GM23338 (cell line): ENCODE measurements at regions not wholly inside any gene's neighbourhood (a gene's known extent, or its start where the extent isn't known, plus 50 kb on each side); places are given as distances from the start of the nearest gene placed in this dataset.

ENCODE experiments used
- ATAC-seq: fragments of 200-7000 bp; cut with Tn5 transposase; 3 replicates; pipeline ENCODE4 v1.9.1; 2020
- DNase-seq: peaks from one replicate; pipeline ENCODE4 v3.0.0-alpha.2; 2015; ENCODE audit warnings: low spot score
- H2AFZ ChIP-seq: fragments of 200-600 bp; sonication (generic); 2 replicates; pipeline ENCODE4 v1.8.0; 2016; ENCODE audit warnings: antibody characterized with exemption, mild to moderate bottlenecking, moderate library complexity
- H3F3A ChIP-seq: fragments of 200-600 bp; sonication (generic); replicated peaks from 2 replicates; pipeline ENCODE4 v1.8.0; 2017; ENCODE audit warnings: antibody characterized with exemption, mixed run types, low read depth
- H3K27ac ChIP-seq: fragments of 200-600 bp; sonication (generic); 2 replicates; pipeline ENCODE4 v1.6.1; 2016; ENCODE audit warnings: low read depth
- H3K27me3 ChIP-seq: fragments of 200-600 bp; sonication (generic); 2 replicates; pipeline ENCODE4 v1.8.0; 2016; ENCODE audit warnings: mild to moderate bottlenecking, mixed run types, moderate library complexity; ENCODE audit not compliant: insufficient read depth
- H3K36me3 ChIP-seq: fragments of 200-600 bp; sonication (generic); 2 replicates; pipeline ENCODE4 v1.8.0; 2016; ENCODE audit warnings: mild to moderate bottlenecking; ENCODE audit not compliant: insufficient read depth
- H3K4me1 ChIP-seq: fragments of 200-600 bp; sonication (generic); 2 replicates; pipeline ENCODE4 v1.8.0; 2016; ENCODE audit warnings: mild to moderate bottlenecking, moderate library complexity; ENCODE audit not compliant: insufficient read depth
- H3K4me2 ChIP-seq: fragments of 200-600 bp; sonication (generic); 2 replicates; pipeline ENCODE4 v1.7.1; 2017; ENCODE audit warnings: mixed run types
- H3K4me3 ChIP-seq: fragments of 200-600 bp; sonication (generic); 2 replicates; pipeline ENCODE4 v1.6.1; 2016; ENCODE audit warnings: mixed run types
- H3K79me2 ChIP-seq: fragments of 200-600 bp; sonication (generic); replicated peaks from 2 replicates; pipeline ENCODE4 v1.8.0; 2017; ENCODE audit warnings: mild to moderate bottlenecking; ENCODE audit not compliant: insufficient read depth
- H3K9me2 ChIP-seq: fragments of 200-600 bp; sonication (generic); 2 replicates; pipeline ENCODE4 v1.8.0; 2017; ENCODE audit not compliant: insufficient read depth
- H4K20me1 ChIP-seq: fragments of 200-600 bp; sonication (generic); replicated peaks from 2 replicates; pipeline ENCODE4 v1.8.0; 2017; ENCODE audit warnings: mild to moderate bottlenecking; ENCODE audit not compliant: insufficient read depth
- H3K27ac Mint-ChIP-seq: 2 replicates; pipeline ENCODE4 v1.8.0; 2020; ENCODE audit warnings: inconsistent platforms, mild to moderate bottlenecking, moderate library complexity, mixed read lengths
- H3K27me3 Mint-ChIP-seq: 3 replicates; pipeline ENCODE4 v1.8.0; 2022; ENCODE audit warnings: low read depth, mild to moderate bottlenecking, moderate library complexity, mixed read lengths, inconsistent platforms; ENCODE audit not compliant: insufficient read depth, poor library complexity
- H3K36me3 Mint-ChIP-seq: 3 replicates; pipeline ENCODE4 v1.8.0; 2021; ENCODE audit warnings: low read depth, mild to moderate bottlenecking, inconsistent platforms, moderate library complexity, mixed read lengths
- H3K4me1 Mint-ChIP-seq: 3 replicates; pipeline ENCODE4 v1.8.0; 2020; ENCODE audit warnings: mild to moderate bottlenecking, inconsistent platforms, mixed read lengths
- H3K4me3 Mint-ChIP-seq: 3 replicates; pipeline ENCODE4 v1.8.0; 2021; ENCODE audit warnings: moderate library complexity, mild to moderate bottlenecking, inconsistent platforms, mixed read lengths
- H3K9me3 Mint-ChIP-seq: 3 replicates; pipeline ENCODE4 v1.8.0; 2020; ENCODE audit warnings: moderate library complexity, mild to moderate bottlenecking, inconsistent platforms, mixed read lengths
- CREB1 ChIP-seq: fragments of 250-450 bp; sonication (Bioruptor Pico); IDR thresholded peaks from 2 replicates; pipeline ENCODE4 v1.5.0; 2020; ENCODE audit warnings: low read depth, mild to moderate bottlenecking, moderate library complexity
- CTCF ChIP-seq, 2 experiments: fragments of 200-600 bp in 1 of 2; sonication (generic) in 1 of 2; conservative IDR thresholded peaks; 2 replicates each; pipeline versions ENCODE4 v1.5.1 to v1.6.1; 2016 to 2017; ENCODE audit warnings: antibody characterized with exemption in 2 of 2, low read depth in 2 of 2, mild to moderate bottlenecking in 2 of 2, moderate library complexity in 1 of 2
- ETS1 ChIP-seq: IDR thresholded peaks from 2 replicates; pipeline ENCODE4 v1.6.1; 2016; ENCODE audit warnings: antibody characterized with exemption
- EZH2 ChIP-seq: fragments of 200-600 bp; sonication (generic); IDR thresholded peaks from one replicate; pipeline ENCODE4 v1.8.0; 2017; ENCODE audit warnings: antibody characterized with exemption, mild to moderate bottlenecking, low read depth; ENCODE audit not compliant: unreplicated experiment
- EZH2phosphoT487 ChIP-seq: fragments of 200-600 bp; sonication (generic); IDR thresholded peaks from one replicate; pipeline ENCODE4 v1.8.1; 2018; ENCODE audit warnings: antibody characterized with exemption; ENCODE audit not compliant: unreplicated experiment
- JUNB ChIP-seq: IDR thresholded peaks from one replicate; pipeline ENCODE4 v1.6.1; 2016; ENCODE audit warnings: antibody characterized with exemption; ENCODE audit not compliant: unreplicated experiment
- NANOG ChIP-seq: IDR thresholded peaks from 2 replicates; pipeline ENCODE4 v1.6.1; 2016; ENCODE audit warnings: antibody characterized with exemption, borderline replicate concordance
- POLR2AphosphoS5 ChIP-seq: IDR thresholded peaks from 2 replicates; pipeline ENCODE4 v1.6.1; 2016; ENCODE audit warnings: antibody characterized with exemption, low read depth
- REST ChIP-seq: IDR thresholded peaks from one replicate; pipeline ENCODE4 v1.6.1; 2018; ENCODE audit warnings: antibody characterized with exemption; ENCODE audit not compliant: unreplicated experiment
- STAT1 ChIP-seq: IDR thresholded peaks from one replicate; pipeline ENCODE4 v1.6.1; 2016; ENCODE audit warnings: antibody characterized with exemption; ENCODE audit not compliant: unreplicated experiment
- ZNF114 ChIP-seq: fragments of 250-450 bp; sonication (Bioruptor Pico); IDR thresholded peaks from 2 replicates; pipeline ENCODE4 v1.5.0; 2020; ENCODE audit warnings: mild to moderate bottlenecking, moderate library complexity
- ZNF331 ChIP-seq: fragments of 250-450 bp; sonication (Bioruptor Pico); IDR thresholded peaks from 2 replicates; pipeline ENCODE4 v1.5.0; 2020; ENCODE audit warnings: low read depth, mild to moderate bottlenecking, moderate library complexity
- ZNF462 ChIP-seq: fragments of 250-450 bp; sonication (Bioruptor Pico); IDR thresholded peaks from 2 replicates; pipeline ENCODE4 v1.5.0; 2020; ENCODE audit warnings: mild to moderate bottlenecking, moderate library complexity

GRCh38 chr15:47337106-47337505 is 380.2 kb upstream of the SEMA6D start:
- 0 out of 2 replicates have a peak, but pooled peaks cover 7% of the 10 kb centered on the region for H3K9me2 ChIP-seq
- ATAC-seq (no peak), DNase-seq (no peak)
- no peaks in the 10 kb centered on the region; the same call in 2 of the 3 replicates for H3K9me3 Mint-ChIP-seq
- H3K4me1 Mint-ChIP-seq, result peaks cover 3% of the 10 kb centered on the region; the same call in 2 of the 3 replicates
- H3K27ac Mint-ChIP-seq, result no peak overlapping the region
- no peaks in the 10 kb centered on the region for H3K27me3 Mint-ChIP-seq
- TF ChIP-seq ETS1 (no peak), REST (no peak), ZNF114 (CRISPR knock-in tag) (no peak), CTCF (conservative IDR thresholded peaks at IDR 0.05; ENCODE audit: low read depth in 2 of 2) (no peak), NANOG (no peak), EZH2 (no peak), EZH2phosphoT487 (no peak), CREB1 (CRISPR knock-in tag) (no peak), JUNB (no peak), STAT1 (no peak), ZNF331 (CRISPR knock-in tag) (no peak), POLR2AphosphoS5 (no peak), ZNF462 (no peak)
- H3K36me3 ChIP-seq, result no peaks in the 10 kb centered on the region
- H3K79me2 ChIP-seq, result no peaks in the 10 kb centered on the region
- no peak overlapping the region for H3K27ac ChIP-seq
- H4K20me1 ChIP-seq, result no peaks in the 10 kb centered on the region
- H3F3A ChIP-seq, result no peaks in the 10 kb centered on the region
- H3K4me3 ChIP-seq, result no peak overlapping the region
- H3K4me2 ChIP-seq, result no peak overlapping the region
- H2AFZ ChIP-seq, result no peak overlapping the region
- H3K27me3 ChIP-seq, result no peaks in the 10 kb centered on the region
- H3K36me3 Mint-ChIP-seq, result no peaks in the 10 kb centered on the region
- peaks cover 3% of the 10 kb centered on the region; the same call in 1 of the 2 replicates for H3K4me1 ChIP-seq
- no peak overlapping the region for H3K4me3 Mint-ChIP-seq
